ENCODE measurements at regions not wholly inside any gene's neighbourhood (a gene's known extent, or its start where the extent isn't known, plus 50 kb on each side); places are given as distances from the start of the nearest gene placed in this dataset.

DNA sequence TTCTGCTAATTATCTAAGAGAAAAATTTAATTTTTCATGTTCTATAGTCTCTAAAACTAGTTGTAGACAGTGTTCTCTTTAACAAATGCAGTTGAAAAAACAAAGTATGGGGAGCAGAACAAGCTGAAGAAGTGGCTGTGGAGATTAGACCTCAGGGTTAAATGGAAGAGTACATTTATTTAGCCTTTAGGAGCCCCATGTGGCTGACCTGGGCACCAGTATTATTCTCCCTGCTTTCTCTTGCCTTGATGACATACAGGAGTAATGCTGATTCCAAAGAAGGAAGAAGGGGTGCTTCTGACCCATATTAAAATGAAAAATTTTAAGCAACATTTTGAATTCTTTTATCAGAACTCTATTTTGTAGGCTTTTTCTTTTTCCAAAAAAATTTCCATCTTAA, 312.3 kb upstream of the RIOK2 start (continued):
- TF ChIP-seq, protein P1, sequence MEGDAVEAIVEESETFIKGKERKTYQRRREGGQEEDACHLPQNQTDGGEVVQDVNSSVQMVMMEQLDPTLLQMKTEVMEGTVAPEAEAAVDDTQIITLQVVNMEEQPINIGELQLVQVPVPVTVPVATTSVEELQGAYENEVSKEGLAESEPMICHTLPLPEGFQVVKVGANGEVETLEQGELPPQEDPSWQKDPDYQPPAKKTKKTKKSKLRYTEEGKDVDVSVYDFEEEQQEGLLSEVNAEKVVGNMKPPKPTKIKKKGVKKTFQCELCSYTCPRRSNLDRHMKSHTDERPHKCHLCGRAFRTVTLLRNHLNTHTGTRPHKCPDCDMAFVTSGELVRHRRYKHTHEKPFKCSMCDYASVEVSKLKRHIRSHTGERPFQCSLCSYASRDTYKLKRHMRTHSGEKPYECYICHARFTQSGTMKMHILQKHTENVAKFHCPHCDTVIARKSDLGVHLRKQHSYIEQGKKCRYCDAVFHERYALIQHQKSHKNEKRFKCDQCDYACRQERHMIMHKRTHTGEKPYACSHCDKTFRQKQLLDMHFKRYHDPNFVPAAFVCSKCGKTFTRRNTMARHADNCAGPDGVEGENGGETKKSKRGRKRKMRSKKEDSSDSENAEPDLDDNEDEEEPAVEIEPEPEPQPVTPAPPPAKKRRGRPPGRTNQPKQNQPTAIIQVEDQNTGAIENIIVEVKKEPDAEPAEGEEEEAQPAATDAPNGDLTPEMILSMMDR (IDR thresholded peaks at IDR 0.05; ENCODE audit: control extremely low read depth in 1 of 3, insufficient read depth in 1 of 3, low read depth in 1 of 3, low read length in 3 of 3), result no peak

Data from H1 (cell line).